ENCODE measurements at regions not wholly inside any gene's neighbourhood (a gene's known extent, or its start where the extent isn't known, plus 50 kb on each side); places are given as distances from the start of the nearest gene placed in this dataset.

GRCh38 chr12:34386621-34387255 lies 364.4 kb downstream of the ALG10 start:
- DNase-seq: no peak

GRCh38 chr12:34387711-34388635 lies 365.7 kb downstream of the ALG10 start:
- no peak for DNase-seq

DNA sequence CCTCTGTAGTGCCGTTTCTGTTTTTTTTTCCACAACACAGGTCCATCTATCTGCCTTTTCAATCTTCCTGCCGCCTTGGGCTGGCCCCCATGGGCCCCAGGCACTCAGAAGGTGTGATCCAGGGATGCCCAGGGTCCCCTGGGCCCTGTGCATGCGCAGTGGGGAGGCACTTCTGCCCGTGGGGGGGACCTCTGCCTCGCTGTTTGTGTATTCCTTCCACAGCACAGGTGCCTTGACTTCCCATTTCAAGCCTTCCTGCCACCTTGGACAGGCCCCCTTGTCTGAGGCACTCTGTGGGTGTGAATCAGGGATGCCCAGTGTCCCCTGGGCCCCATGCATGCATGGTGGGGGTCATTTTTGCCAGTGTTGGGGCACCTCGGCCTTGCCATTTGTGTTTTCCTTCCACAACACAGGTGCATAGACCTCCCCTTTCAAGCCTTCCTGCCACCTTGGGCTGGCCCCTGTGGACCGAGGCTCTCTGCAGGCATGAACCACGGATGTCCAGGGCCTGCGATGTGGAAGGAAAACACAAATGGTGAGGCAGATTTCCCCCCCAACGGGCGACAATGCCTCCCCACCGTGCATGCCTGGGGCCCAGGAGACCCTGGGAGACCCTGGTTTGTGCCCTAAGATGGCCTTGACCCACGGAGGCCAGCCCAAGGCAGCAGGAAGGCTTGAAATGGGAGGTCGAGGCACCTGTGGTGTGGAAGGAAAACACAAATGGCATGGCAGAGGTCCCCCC lies 366.5 kb downstream of the ALG10 start:
- no peak for DNase-seq

DNA sequence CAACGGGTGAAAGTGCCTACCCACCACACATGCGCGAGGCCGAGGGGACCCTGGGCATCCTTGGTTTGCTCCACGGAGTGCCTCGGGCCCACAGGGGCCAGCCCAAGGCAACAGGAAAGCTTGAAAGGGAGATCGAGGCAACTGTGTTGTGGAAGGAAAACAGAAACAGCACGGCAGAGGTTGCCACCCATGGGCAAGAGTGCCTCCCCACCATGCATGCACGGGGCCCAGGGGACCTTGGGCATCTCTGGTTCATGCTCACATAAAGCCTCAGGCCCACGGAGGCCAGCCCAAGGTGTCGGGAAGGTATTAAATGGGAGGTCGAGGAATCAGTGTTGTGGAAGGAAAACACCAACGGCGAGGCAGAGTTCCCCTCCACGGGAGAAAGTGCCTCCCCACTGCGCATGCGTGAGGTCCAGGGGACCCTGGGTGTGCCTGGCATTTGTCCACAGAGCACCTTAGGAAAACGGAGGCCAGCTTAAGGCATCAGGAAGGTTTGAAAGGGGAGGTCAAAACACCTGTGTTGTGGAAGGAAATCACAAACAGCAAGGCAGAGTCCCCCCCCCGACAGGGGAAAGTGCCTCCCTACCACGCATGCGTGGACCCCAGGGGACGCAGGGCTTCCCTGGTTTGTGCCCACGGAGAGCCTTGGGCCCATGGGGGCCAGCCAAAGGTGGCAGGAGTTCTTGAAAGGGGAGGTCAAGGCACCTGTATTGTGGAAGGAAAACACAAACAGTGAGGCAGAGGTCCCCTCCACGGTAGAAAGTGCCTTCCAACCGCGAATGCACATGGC lies 367.3 kb downstream of the ALG10 start:
- no peak for DNase-seq

DNA sequence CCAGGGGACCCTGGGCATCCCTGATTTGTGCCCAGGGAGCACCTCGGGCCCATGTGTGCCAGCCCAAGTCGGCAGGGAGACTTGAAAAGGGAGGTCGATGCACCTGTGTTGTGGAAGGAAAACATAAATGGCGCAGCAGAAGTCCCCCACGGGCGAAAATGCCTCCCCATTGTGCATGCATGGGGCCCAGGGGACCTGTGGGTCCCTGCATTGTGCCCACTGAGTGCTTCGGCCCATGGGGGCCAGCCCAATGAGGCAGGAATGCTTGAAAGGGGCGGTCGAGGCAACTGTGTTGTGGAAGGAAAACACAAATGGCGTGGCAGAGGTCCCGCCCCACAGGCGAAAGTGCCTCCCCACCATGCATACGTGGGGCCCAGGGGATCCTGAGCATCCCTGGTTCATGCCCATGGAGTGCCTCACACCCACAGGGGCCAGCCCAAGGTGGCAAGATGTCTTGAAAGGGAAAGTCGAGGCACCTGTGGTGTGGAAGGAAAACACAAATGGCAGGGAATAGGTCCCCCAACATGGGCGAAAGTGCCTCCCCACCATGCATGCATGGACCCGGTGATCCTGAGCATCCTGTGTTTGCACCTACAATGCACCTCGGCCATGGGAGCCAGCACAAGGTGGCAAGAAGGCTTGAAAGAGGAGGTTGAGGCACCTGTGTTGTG lies 368.0 kb downstream of the ALG10 start:
- no peak for DNase-seq

- no peak for DNase-seq
Measured at GRCh38 chr12:34390846-34391700, 368.8 kb downstream of the ALG10 start.

GRCh38 chr12:34391771-34392581 lies 369.7 kb downstream of the ALG10 start:
- no peak for DNase-seq

DNA sequence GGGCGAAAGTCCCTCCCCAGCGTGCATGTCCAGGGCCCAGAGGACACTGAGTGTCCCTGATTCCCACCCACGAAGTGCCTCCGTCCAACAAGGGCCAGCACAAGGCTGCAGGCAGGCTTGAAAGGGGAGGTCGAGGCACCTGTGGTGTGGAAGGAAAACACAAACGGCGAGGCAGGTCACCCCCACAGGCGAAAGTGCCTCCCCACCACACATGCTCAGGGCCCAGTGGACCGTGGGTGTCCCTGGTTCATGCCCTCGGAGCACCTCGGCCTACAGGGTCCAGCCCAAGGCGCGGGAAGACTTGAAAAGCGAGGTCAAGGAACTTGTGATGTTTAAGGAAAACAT lies 370.4 kb downstream of the ALG10 start:
- no peak for DNase-seq

DNA sequence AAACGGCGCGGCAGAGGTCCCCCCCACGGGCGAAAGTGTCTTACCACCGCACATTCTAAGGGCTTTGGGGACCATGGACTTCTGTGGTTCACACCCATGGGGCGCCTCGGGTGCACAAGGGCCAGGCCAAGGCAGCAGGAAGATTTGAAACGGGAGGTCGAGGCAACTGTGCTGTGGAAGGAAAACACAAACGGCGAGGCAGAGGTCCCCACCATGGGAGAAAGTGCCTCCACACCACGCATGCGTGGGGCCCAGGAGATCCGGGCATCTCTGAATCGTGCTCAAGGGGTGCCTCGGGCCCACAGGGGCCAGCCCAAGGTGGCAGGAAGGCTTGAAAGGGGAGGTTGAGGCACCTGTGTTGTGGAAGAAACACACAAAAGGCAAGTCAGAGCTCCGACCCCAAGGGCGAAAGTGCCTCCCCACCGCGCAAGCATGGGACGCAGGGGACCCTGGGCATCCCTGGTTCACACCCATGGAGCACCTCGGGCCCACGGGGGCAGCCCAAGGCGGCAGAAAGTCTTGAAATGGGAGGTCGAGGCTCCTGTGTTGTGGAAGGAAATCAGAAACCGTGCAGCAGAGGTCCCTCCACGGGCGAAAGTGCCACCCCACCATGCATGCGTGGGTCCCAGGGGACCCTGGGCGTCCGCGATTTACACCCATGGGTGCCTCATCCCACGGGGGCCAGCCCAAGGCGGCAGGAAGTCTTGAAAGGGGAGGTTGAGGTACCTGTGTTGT lies 371.0 kb downstream of the ALG10 start:
- no peak for DNase-seq

DNA sequence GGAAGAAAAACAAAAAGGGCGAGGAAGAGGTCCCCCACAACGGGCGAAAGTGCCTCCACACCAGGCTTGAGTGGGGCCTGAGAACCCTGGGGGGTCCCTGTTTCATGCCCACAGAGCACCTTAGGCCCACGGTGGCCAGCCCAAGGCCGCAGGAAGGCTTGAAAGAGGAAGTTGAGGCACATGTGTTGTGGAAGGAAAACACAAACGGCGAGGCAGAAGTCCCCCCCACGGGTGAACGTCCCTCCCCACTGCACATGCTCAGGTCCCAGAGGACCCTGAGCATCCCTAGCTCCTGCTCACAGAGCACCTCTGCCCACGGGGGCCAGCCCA lies 371.5 kb downstream of the ALG10 start:
- DNase-seq: no peak

DNA sequence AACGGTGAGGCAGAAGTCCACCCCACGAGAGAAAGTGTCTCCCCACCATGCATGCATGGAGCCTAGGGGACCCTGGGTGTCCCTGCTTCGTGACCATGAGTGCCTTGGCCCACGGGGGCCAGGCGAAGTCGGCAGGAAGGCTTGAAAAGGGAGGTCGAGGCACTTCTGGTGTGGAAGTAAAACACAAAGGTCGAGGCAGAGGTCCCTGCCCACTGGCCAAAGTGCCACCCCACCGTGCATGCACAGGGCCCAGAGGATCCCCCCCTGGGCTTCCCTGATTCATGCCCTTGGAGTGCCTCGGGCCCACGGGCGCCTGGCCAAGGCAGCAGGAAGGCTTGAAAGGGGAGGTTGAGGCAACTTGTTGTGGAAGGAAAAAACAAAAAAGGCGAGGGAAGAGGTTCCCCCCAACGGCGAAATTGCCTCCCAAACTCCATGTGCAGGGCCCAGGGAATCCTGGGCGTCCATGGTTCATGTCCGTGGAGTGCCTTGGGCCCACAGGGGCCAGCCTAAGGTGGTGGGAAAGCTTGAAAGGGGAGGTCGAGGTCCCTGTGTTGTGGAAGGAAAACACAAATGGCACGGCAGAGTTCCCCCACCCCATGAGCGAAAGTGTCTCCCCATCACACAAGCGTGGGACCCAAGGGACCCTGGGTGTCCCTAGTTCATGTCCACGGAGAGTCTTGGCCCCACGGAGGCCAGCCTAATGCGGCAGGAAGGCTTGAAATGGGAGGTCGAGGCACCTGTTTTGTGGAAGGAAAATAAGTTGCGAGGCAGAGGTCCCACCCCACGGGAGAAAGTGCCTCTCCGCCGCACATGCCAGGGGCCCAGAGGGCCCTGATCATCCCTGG lies 372.1 kb downstream of the ALG10 start:
- no peak for DNase-seq

DNA sequence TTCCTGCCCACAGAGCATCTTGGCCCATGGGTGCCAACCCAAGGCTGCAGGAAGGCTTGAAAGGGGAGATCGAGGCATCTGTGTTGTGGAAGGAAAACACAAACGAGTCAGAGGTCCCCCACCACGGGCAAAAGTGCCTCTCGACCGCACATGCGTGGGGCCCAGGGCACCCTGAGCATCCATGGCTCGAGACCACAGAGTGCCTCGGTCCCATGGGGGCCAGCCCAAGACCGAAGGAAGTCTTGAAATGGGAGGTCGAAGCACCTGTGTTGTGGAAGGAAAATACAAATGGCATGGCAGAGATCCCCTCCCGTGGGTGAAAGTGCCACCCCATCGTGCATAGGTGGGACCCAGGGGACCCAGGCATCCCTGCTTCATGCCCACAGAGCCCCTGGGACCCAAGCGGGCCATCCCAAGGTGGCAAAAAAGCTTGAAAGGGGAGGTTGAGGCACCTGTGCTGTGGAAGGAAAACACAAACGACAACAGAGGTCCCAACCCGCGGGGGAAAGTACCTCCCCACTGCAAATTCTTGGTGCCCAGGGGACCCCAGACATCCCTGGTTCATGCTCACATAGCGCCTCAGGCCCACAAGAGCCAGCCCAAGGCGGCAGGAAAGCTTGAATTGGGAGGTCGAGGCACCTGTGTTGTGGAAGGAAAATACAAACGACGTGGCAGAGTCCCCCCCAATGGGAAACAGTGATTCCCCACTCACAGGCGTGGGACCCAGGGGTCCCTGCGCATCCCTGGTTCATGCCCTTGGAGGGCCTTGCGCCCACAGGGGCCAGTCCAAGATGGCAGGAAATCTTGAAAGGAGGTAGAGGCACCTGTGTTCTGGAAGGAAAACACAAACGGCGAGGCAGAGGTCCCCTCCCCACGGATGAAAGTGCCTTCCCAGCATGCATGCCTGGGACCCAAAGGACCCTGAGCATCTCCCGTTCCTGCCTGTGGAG lies 373.0 kb downstream of the ALG10 start:
- no peak for DNase-seq

DNA sequence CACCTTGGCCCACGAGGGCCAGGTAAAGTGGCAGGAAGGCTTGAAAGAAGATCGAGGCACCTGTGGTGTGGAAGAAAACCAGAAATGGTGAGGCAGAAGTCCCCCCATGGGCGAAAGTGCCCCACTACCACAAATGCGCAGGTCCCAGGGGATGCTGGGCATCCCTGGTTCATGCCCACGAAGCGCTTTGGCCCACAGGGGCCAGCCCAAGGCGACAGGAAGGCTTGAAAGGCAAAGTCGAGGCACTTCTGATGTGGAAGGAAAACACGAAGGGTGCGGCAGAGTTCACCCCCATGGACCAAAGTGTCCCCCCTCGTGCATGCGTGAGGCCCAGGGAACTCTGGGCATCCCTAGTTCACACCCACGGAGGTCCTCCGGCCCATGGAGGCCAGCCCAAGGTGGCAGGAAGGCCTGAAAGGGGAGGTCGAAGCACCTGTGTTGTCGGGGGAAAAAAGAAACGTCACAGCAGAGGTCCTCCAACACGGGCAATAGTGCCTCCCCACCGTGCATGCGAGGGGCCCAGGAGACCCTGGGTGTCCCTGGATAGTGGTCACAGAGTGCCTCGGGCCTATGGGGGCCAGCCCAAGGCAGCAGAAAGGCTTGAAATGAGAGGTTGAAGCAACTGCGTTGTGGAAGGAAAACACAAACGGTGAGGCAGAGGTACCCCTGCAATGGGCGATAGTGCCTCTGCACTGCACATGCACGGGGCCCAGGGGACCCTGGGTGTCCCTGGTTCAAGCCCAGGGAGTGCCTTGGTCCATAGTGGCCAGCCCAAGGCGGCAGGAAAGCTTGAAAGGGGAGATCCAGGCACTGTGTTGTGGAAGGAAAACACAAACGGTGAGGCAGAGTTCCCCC lies 373.9 kb downstream of the ALG10 start:
- DNase-seq: no peak

DNA sequence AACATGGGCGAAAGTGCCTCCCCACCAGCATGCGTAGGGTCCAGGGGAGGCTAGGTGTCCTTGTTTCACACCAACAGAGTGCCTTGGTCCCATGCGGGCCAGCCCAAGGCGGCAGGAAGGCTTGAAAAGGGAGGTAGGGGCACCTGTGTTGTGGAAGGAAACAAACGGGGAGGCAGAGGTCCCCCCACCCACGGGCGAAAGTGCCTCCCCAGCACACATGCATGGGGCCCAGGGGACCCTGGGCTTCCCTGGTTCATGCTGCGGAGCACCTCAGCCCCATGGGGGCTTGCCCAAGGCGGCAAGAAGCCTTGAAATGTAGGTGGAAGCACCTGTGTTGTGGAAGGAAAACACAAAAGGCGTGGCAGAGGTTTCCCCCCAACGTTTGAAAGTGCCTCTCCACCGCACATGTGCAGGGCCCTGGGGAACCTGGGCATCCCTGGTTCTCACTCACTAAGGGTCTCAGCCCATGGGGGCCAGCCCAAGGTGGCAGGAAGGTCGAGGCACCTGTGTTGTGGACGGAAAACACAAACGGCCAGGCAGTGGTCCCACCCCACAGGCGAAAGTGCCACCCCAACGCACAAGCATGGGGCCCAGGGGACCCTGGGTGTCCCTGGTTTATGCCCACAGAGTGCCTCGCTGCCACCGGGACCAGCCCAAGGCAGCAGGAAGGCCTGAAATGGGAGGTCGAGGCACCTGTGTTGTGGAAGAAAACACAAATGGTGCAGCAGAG lies 374.7 kb downstream of the ALG10 start:
- no peak for DNase-seq

DNA sequence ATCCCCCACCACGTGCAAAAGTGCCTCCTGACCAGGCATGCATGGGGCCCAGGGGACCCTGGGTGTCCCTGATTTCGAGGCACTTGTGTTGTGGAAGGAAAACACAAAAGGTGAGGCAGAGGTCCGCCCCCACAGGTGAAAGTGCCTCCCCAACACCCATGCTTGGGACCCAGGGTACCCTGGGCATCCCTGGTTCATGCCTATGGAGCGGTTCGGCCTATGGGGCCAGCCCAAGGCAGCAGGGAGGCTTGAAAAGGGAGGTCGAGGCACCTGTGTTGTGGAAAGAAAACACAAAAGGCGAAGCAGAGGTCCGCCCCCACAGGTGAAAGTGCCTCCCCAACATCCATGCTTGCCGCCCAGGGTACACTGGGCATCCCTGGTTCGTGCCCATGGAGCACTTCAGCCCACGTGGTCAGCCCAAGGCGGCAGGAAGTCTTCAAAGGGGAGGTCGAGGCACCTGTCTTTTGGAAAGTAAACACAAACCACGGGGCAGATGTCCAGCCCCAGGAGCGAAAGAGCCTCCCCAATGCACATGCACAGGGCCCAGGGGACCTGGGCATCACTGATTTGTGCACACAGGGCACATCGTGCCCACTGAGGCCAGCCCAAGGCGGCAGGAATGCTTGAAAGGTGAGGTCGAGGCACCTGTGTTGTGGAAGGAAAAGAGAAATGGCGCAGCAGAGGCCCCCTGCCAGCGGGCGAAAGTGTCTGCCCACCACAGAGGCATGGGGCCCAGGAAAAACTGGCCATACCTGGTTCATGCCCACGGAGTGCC lies 375.5 kb downstream of the ALG10 start:
- no peak for DNase-seq
